IPS-18a (cell line): ENCODE measurements at regions not wholly inside any gene's neighbourhood (a gene's known extent, or its start where the extent isn't known, plus 50 kb on each side); places are given as distances from the start of the nearest gene placed in this dataset.

Experiments used
- H3K27ac ChIP-seq: one replicate; pipeline ENCODE4 v1.5.1; 2013; ENCODE audit warnings: low read length
- H3K27me3 ChIP-seq: one replicate; pipeline ENCODE4 v1.6.1; 2013; ENCODE audit warnings: mild to moderate bottlenecking, low read length; ENCODE audit not compliant: control insufficient read depth, insufficient read depth
- H3K36me3 ChIP-seq: one replicate; pipeline ENCODE4 v1.6.1; 2013; ENCODE audit warnings: low read depth, low read length; ENCODE audit not compliant: control insufficient read depth
- H3K4me1 ChIP-seq: one replicate; pipeline ENCODE4 v1.6.1; 2013; ENCODE audit warnings: low read depth, low read length; ENCODE audit not compliant: control insufficient read depth
- H3K4me3 ChIP-seq: one replicate; pipeline ENCODE4 v1.5.1; 2013; ENCODE audit warnings: low read length
- H3K9ac ChIP-seq: one replicate; pipeline ENCODE4 v1.6.1; 2013; ENCODE audit warnings: mild to moderate bottlenecking, low read length, moderate library complexity
- H3K9me3 ChIP-seq: one replicate; pipeline ENCODE4 v1.6.1; 2013; ENCODE audit warnings: low read depth, low read length; ENCODE audit not compliant: control insufficient read depth

DNA sequence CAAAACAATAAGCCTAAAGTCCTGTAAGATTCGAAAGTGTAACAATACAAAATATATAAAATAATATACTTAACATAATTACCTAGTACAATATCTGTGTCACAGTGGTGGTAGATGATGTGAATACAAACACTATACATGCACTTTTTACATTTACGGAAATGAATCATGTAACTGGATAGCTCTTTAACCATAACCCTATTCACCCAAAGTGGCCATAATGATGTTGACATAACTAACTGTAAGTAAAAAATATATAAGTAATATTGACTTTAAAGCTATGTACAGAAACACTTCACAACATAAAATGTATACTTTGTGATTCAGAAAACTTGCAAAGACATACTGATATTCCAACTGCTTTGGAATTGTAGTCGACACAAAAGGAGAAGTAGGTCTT, 616.9 kb upstream of the SLC8A1 start:
- Histone ChIP-seq H3K36me3 (no peaks in the 10 kb centered on the region), H3K9me3 (no peaks in the 10 kb centered on the region), H3K4me1 (peaks cover 12% of the 10 kb centered on the region), H3K9ac (no peak overlapping the region), H3K4me3 (no peak overlapping the region), H3K27ac (no peak overlapping the region), H3K27me3 (no peaks in the 10 kb centered on the region)

DNA sequence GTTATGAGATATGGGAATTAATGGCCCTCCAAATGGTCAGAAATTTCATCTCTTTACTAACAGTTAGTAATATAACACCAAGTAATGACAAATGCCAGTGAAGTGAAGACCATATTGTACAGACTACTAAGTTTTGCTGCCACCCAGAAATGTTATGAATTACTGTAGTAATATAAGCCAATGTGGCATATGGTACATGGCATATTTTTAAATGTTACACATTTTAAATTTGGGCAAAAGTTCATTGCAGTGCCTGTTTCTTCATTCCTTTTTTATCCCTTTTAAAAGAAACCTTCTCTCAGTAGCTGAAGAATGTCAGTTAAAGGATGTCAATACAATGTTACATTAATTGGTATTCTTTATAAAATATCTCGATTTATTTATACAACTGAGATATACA, 626.5 kb upstream of the SLC8A1 start:
- Histone ChIP-seq H3K27ac (no peak overlapping the region), H3K4me3 (no peak overlapping the region), H3K27me3 (no peaks in the 10 kb centered on the region), H3K9ac (no peak overlapping the region), H3K36me3 (no peaks in the 10 kb centered on the region), H3K9me3 (peaks cover 4% of the 10 kb centered on the region), H3K4me1 (no peaks in the 10 kb centered on the region)

DNA sequence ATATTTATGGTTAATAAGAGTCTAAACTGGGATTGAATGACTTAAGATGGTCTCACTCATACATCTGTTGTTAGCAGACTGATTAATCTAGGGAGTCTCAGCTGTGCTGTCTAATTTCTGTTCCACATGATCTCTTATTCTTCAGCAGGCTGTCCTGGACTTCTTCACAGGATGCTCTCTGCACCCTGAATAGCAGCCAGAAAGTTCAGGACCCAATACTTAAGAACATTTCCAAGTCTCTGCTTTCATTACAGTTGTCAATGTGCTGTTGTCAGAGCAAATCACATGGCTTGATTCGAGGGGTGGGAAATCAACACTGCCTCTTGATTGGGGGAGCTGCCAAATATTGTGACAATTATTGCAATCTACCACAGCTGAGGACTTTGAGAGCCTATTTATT, 627.1 kb upstream of the SLC8A1 start:
- peaks cover 4% of the 10 kb centered on the region for H3K9me3 ChIP-seq
- H3K4me1 ChIP-seq: no peaks in the 10 kb centered on the region
- H3K27ac ChIP-seq: no peak overlapping the region
- H3K27me3 ChIP-seq: no peaks in the 10 kb centered on the region
- no peaks in the 10 kb centered on the region for H3K36me3 ChIP-seq
- H3K4me3 ChIP-seq: no peak overlapping the region
- H3K9ac ChIP-seq: no peak overlapping the region

DNA sequence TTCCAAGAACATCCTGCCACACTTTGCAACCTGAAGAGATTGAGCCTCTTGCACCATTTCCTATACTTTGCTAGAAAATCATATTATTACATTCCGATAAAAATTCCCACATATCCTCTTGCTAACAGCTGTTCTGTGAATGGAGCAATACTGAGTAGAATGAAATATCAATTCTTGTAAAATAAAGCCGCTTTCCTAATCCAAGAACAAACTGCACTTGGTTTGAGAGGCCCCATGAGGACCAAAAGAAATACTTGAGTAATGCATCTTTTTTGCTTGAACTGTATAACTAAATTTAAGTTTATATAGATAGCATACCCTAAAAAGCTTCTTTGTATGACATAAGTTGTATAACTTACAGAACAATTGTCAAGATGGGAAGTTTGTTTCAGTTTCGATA, 632.4 kb upstream of the SLC8A1 start:
- Histone ChIP-seq H3K36me3 (no peaks in the 10 kb centered on the region), H3K9me3 (peaks cover 4% of the 10 kb centered on the region), H3K4me3 (no peak overlapping the region), H3K27me3 (no peaks in the 10 kb centered on the region), H3K27ac (no peak overlapping the region), H3K4me1 (no peaks in the 10 kb centered on the region), H3K9ac (no peak overlapping the region)

DNA sequence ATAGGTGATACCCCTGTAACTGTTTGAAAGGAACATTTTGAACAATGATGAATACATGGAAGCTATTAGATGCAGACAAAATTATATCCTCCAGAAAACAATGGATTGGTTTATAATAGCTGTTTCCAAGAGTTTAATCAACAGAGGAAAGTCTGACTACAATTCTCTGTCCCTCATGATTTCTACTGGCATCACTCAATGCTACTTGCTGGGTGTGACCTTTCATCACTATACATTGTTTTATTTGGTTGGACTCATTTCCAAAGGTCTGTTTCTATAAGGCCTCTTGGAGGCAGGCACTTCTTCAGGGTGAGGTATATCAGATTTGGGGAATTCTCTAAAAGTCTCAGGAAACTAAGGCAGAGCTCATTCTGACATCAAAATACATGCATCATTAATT, 636.1 kb upstream of the SLC8A1 start:
- Histone ChIP-seq H3K36me3 (no peaks in the 10 kb centered on the region), H3K4me3 (no peak overlapping the region), H3K27me3 (no peaks in the 10 kb centered on the region), H3K9me3 (no peaks in the 10 kb centered on the region), H3K4me1 (no peaks in the 10 kb centered on the region), H3K27ac (no peak overlapping the region), H3K9ac (no peak overlapping the region)

DNA sequence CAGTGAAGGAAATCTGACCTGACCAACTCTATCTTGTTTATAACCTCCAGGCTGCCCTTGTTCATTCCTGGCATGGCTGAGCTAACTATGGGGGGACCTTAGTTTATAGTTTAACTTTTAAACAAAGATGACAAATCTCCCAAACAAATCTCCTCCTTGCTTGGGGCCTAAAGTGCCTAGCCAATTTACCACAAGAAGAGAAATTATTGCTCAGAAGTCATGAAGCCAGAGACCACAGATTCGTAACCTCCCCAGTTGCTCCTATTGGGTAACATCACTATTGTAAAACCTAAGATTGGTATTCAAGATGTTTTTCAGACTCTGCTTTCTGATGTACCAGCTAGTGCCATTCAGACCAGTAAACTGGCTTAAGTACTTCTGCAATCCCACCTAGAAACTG, 649.4 kb upstream of the SLC8A1 start:
- no peak overlapping the region for H3K9ac ChIP-seq
- no peak overlapping the region for H3K27ac ChIP-seq
- H3K4me3 ChIP-seq: no peak overlapping the region
- H3K36me3 ChIP-seq: no peaks in the 10 kb centered on the region
- no peaks in the 10 kb centered on the region for H3K9me3 ChIP-seq
- H3K27me3 ChIP-seq: no peaks in the 10 kb centered on the region
- H3K4me1 ChIP-seq: no peaks in the 10 kb centered on the region

DNA sequence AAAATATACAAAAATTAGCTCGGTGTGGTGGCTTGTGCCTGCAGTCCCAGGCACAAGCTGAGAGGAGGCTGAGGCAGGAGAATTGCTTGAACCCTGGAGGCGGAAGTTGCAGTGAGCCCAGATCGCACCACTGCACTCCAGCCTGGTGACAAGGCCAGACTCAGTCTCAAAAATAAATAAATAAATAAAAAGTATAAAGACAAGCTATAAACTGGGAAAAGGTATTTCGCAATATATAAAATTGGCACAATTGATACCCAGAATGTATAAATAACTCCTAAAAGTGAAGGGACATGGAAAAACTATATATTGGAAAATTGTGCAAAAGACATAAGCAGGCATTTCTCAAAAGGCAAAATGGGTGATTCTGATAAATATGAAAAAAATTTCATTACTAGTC, 657.9 kb upstream of the SLC8A1 start:
- Histone ChIP-seq H3K9me3 (no peaks in the 10 kb centered on the region), H3K36me3 (no peaks in the 10 kb centered on the region), H3K27ac (no peak overlapping the region), H3K4me1 (no peaks in the 10 kb centered on the region), H3K4me3 (no peak overlapping the region), H3K9ac (no peak overlapping the region), H3K27me3 (no peaks in the 10 kb centered on the region)

DNA sequence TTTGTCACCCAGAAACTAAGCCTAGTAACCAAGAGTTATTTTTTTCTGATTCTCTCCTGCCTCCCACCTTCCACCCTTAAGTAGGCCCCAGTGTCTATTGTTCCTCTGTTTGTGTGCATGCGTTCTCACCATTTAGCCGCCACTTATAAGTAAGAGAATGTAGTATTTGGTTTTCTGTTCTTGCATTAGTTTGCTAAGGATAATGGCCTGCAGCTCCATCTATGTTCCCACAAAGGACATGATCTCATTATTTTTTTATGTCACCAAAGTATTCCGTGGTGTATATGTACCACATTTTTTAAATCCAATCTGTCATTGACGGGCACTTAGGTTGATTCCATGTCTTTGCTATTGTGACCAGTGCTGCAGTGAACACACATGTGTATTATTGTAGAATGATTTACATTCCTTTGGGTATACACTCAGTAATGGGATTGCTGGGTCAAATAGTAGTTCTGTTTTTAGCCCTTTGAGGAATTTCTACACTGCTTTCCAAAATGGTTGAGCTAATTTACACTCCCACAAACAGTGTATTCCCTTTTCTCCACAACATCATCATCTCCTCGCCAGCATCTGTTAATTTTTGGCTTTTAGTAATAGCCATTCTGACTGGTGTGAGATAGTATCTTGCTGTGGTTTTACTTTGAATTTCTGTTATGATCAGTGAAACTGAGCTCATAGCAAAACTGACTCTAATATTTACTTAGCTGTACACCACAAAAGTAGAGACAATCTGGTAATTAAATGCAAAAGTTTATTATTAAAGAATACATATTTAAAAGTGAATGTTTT, 660.1 kb upstream of the SLC8A1 start:
- Histone ChIP-seq H3K9ac (no peak overlapping the region), H3K4me3 (no peak overlapping the region), H3K9me3 (no peaks in the 10 kb centered on the region), H3K27me3 (no peaks in the 10 kb centered on the region), H3K36me3 (no peaks in the 10 kb centered on the region), H3K4me1 (no peaks in the 10 kb centered on the region), H3K27ac (no peak overlapping the region)

DNA sequence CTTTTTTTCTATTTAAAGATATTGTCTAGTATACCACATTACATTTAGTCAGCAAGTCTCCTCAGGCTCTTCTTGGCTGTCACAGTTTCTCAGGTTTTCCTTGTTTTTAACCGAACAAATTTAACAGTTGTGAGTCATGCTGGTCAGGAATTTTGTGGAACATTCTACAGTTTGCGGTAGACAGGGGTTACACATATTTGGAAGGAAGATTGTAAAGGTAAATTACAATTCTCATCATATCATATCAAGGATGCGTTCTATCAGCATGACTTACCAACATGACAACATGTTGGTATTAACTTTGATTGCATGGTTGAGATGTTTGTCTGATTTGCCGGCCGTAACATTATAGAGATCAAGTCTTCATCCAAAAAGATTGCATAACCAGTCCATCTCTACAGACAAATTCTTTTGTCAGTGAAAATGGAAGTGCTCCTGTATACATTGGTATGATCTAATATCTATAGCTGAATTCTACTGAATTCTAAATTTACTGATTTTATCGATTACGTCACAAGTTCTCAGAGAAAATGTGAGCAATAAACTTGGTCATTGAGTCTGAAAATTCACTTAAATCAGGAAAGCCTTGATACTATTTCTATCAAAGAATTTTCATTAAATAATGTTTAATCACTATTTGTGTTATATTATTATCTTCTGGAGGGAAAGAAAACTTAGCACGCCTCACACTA, 664.4 kb upstream of the SLC8A1 start:
- Histone ChIP-seq H3K4me3 (no peak overlapping the region), H3K27me3 (no peaks in the 10 kb centered on the region), H3K27ac (no peak overlapping the region), H3K36me3 (no peaks in the 10 kb centered on the region), H3K4me1 (no peaks in the 10 kb centered on the region), H3K9me3 (no peaks in the 10 kb centered on the region), H3K9ac (no peak overlapping the region)

DNA sequence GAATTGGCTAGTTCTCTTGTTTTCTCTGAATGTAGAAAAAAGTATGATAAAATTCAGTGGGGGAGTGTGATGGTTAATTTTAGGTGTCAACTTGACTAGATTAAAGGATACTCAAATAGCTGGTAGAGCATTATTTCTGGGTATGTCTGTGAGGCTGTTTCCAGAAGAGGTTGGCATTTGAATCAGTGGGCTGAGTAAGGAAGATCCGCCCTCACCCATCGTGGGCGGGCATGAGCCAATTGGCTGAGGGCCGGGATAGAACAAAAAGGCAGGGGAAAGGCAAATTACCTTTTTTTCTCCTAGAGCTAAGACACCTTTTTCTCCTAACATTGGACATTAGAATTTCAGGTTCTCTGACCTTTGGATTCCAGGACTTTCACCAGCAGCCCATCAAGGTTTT, 667.6 kb upstream of the SLC8A1 start:
- H3K4me3 ChIP-seq: no peak overlapping the region
- H3K9me3 ChIP-seq: no peaks in the 10 kb centered on the region
- H3K27ac ChIP-seq: no peak overlapping the region
- no peak overlapping the region for H3K9ac ChIP-seq
- no peaks in the 10 kb centered on the region for H3K36me3 ChIP-seq
- H3K27me3 ChIP-seq: no peaks in the 10 kb centered on the region
- no peaks in the 10 kb centered on the region for H3K4me1 ChIP-seq

DNA sequence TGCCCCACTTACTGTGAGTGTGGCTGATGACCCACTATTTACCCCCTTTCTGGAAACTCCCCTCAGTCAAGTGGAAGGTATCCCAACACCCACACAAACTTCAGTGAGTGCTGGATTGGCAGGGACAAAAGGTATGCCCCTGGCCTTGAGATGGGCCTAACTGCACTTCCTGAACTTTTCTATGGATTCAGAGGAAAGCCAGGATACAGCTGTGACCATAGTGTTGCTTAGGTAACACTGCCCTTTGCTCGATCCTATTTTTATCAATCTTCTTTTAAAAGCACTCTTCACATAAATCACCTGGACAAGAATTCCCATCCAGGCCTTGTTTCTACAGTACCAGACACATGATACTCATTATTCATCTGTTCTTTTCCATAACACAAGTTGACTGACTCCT, 671.5 kb upstream of the SLC8A1 start:
- no peak overlapping the region for H3K4me3 ChIP-seq
- no peak overlapping the region for H3K9ac ChIP-seq
- no peak overlapping the region for H3K27ac ChIP-seq
- no peaks in the 10 kb centered on the region for H3K27me3 ChIP-seq
- H3K9me3 ChIP-seq: no peaks in the 10 kb centered on the region
- H3K4me1 ChIP-seq: no peaks in the 10 kb centered on the region
- H3K36me3 ChIP-seq: no peaks in the 10 kb centered on the region

DNA sequence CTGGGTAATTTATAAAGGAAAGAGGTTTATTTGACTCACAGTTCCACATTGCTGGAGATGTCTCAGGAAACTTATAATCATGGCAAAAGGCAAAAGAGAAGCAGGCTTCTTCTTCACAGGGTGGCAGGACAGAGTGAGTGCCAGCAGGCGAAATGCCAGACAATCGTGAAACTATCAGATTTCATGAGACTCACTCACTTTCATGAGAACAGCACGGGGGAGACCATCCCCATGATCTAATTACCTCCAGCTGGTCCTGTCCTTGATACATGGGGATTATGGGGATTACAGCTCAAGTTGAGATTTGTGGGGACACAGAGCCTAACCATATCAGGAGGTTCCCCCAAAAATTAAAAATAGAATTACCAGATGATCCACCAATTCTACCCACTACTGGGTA, 675.5 kb upstream of the SLC8A1 start:
- Histone ChIP-seq H3K27ac (no peak overlapping the region), H3K9me3 (no peaks in the 10 kb centered on the region), H3K27me3 (no peaks in the 10 kb centered on the region), H3K36me3 (no peaks in the 10 kb centered on the region), H3K4me3 (no peak overlapping the region), H3K9ac (no peak overlapping the region), H3K4me1 (no peaks in the 10 kb centered on the region)
